ENCODE measurements at regions not wholly inside any gene's neighbourhood (a gene's known extent, or its start where the extent isn't known, plus 50 kb on each side); places are given as distances from the start of the nearest gene placed in this dataset.

DNA sequence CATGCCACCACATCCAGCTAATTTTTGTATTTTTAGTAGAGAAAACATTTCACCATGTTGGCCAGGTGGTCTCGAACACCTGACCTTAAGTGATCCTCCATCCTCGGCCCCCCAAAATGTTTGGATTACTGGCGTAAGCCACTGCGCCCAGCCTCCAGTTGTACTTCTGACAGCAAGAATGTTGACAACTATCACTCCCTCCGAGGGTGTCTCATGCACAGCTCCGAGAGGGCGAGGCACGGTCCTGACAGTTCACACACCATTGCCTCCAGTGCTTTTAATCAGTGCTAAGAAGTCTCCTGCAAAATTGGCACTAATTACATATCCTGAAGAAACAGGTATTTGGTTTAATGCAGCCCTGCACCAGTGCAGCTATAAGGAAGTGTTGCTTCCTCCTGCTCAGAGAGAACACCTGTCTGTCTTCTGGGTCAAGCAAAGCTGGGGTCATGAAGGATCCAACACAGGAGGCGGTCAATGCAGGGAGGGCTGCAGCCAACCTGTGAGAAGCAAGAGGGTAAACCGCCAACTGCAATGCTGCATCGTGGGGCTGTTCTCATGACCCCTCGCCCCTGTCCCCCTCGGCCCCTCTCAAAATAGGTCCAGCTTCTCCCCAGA is 184.0 kb downstream of the MED10 start:
- DNase-seq: no peak

GRCh38 chr5:6193310-6193709 is 185.0 kb downstream of the MED10 start:
- DNase-seq: no peak

DNA sequence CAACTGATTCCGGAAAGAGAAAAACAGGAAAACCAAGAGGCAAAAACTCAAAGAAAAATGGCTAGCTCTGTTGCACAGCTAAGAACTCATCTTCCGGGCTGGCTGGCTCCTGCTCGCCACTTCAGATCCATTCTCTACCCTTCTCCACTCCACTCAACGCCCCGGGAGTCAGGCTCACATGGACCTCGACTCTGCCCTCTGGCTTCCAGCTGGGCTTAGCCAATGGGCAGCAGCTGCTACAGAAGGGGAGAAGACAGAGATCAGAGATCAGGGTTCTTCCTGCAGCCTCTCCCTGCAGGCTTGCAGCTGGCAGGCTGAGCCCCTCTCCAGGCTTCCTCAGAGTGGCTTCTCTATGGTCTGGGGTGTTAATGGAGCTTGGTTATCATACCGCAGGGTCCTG is 187.5 kb downstream of the MED10 start:
- no peak for DNase-seq

DNA sequence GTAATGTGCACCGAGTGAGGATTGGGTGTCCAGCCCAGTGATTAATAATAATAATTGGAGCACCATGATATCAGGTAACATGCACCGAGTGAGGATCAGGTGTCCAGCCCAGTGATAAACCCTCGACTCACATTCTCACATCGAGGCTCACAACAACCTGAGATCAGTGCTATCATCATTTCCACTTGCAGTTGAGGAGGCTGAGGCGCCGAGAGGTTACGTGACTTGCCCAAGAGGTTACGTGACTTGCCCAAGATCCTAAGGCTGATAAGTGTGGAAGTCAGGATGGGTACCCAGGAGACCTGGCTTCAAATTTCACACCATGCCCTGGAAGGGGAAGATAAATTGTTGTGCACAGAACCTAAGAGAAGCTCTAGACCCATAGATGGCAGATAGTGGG is 189.4 kb downstream of the MED10 start:
- no peak for DNase-seq

DNA sequence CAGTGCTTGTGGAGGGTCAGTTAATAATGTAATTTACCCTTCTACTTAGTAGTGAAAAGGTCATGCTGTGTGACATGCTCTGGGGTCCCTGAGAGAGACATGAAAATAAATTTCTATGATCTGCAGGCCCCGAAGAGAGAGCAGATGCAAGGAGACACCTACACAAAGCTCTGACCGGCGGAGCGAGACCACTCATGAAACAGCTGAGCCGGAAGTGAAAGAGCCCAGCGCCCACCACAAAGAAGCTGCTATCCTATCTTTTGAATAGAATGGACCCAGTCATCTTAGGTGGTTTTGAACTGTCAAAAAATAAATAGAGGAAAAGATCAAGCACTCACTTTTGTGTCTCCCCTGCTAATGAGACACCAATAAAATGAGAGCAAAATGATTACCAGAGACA is 190.0 kb downstream of the MED10 start:
- no peak for DNase-seq

DNA sequence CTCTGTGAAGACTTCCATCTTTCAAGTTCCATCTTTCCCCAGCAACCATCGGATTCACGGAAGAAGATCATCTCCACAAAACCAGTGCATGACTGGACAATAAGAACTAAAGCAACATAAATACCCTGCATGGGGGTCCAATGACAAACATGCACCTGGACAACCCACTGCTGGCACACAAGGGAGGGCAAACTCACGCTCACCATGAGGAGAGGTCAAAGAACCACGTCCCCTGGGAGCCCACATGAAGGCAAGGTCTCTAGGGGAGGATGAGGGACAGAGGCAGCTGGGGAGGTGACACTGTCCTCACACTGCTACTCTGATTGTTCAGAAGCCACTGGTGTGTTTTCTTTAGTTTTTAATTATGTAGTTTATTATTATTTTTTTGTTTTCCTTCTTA is 190.8 kb downstream of the MED10 start:
- DNase-seq: no peak

DNA sequence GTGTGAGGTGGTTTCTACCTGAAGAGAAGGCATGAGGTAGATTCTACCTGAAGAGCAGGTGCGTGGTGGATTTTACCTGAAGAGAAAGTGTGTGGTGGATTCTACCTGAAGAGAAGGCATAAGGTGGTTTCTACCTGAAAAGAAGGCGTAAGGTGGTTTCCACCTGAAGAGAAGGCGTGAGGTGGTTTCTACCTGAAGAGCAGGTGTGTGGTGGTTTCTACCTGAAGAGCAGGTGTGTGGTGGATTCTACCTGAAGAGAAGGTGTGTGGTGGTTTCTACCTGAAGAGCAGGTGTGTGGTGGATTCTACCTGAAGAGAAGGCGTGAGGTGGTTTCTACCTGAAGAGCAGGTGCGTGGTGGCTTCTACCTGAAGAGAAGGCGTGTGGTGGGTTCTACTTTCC is 192.8 kb downstream of the MED10 start:
- no peak for DNase-seq

GRCh38 chr5:6184481-6184880 is 193.9 kb downstream of the MED10 start:
- DNase-seq: no peak

DNA sequence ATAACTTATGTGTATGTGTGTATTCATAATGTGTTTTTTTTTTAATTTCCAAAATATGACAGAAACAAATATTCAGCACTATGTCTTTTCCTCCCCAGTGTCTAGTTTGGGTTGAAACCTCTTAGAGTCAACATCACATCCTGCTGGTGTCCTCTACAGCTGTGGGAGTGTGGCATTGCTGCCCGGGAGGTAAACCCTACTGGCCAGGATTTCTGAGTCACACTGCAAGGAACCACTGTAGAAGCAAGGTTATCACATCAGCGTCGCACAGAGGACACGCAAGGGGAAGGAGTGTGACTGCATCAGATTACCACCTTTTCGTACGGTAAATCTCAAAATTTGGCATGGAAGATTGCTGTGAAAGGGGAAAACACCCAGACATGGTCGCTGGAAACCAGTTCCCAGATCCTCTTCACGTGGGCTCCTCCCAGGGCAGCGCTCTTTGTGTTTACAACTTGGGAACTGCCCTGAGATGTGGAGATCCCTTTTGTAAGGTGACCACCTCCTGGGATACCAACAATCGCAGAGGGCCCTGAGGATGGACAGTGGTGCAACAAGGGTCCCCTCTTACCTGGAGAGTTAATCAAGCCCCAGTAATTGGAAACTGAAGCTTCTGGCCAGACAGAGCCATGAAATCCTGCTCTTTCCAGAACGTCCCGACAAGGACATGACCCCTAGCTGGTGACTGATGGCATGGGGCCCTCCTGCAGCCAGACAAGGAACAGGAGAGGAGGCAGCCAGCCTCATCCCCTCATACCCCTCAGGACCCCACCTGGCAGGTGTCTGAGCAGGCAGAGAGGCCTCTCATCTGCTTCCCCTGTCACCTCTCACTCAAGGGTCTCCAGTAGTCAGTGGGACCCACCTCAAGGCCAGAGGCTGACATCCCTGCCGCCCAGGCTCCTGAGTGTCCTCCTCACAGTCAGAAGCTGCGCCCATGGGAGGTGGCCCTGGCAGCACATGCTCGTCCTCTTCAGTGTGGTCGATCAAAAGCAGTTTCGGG is 194.7 kb downstream of the MED10 start:
- no peak for DNase-seq

DNA sequence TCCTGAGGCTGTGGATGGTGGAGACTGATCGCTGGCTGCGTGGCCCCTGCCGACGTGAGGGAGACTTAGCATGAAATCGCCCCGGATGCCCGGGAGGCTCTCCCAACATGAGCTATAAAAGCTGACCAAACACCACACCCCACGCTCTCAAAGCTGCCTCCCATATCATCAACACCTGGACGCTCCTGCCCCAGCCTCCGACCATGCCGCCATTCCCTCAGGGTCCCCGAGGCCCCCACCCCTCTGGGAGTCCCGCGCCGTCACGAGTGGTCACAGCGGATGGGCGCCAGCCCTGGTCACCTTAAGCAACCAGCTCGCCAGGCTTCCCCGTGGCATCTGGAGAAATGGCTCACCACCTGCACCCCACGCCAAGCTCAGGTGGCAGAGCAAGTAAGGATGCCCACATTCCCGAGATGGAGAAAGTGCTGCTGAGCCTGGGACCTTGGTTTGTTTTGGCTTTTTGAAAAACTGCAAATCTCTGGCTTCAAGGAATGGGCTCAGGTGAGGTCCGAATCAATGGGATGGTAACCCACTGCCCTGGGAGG is 196.0 kb downstream of the MED10 start:
- no peak for DNase-seq

GRCh38 chr5:6181871-6182270 is 196.5 kb downstream of the MED10 start:
- DNase-seq: no peak

GRCh38 chr5:6181147-6181729 is 197.1 kb downstream of the MED10 start:
- DNase-seq: no peak

DNA sequence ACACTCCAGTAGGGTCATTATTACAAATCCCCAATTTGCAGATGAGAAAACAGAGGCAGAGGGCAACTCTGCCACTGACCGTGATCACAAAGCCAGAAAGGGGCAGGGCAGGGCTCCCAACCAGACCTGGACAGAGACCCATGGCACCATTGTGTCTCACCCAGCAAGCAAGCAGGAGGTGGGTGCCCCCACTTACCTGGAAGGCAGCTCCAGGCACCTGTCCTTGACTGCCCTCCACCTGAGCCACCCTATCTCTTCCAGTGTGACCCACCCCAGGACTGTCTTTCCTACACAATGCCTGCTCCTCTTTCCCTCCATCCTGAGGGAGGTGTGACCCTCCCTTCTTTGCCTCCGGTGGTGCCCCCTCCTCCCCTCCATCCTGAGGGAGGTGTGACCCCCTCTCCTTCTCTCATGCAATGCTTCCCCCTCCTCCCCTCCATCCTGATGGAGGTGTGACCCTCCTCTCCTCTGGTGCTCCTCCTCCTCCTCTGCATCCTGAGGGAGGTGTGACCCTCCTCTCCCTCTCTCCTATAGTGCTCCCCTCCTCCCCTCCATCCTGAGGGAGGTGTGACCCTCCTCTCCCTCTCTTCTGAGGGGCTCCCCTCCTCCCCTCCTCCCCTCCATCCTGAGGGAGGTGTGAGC is 198.0 kb downstream of the MED10 start:
- DNase-seq: no peak

- DNase-seq: no peak
Observed at GRCh38 chr5:6178846-6179532, 199.4 kb downstream of the MED10 start.

DNA sequence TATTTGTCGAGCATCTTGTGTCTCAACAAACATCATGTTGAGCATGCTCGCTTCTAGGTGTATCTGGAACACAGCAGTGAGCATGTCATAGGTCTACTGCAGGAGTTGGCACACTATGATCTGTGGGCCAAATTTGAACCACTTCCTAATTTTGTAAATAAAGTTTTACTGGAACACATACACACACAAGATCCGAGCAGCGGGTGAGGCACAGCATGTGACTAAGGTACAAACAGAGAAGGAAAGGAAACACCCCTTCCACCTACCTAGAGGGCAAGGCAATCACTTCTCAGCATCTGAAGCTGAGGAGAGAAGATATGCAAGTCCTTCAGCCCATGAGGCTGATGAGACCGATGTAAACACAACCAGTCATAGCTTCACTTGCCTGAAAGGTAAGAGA is 200.4 kb downstream of the MED10 start:
- DNase-seq: no peak

DNA sequence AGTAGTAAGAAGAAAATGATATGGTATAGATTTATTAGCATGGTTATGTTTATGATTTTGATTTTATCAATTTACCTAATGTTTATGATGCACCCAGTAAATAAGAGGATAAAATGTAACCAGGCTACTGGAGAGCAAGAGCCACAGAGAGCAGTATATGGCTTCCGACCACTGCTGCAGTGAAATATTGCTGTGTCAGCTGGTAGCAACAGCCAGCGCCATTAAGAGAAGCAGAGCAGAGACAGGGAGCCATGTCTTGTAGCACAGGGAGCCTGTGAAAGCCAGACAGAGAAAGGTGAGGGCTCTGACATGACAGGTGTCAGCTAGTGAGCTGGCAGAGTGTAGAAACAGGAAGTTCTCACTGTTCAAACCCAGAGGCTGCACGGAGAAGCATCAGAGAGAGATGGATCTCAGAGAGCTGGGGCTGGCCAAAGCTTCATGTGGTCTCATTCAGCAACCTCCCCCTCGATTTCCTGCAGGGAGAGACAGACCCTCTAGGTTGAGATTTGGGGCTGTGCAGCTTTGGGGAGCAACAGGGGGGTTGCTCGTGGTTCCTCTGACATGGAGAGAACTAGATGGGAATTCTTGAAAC is 202.1 kb downstream of the MED10 start:
- no peak for DNase-seq

DNA sequence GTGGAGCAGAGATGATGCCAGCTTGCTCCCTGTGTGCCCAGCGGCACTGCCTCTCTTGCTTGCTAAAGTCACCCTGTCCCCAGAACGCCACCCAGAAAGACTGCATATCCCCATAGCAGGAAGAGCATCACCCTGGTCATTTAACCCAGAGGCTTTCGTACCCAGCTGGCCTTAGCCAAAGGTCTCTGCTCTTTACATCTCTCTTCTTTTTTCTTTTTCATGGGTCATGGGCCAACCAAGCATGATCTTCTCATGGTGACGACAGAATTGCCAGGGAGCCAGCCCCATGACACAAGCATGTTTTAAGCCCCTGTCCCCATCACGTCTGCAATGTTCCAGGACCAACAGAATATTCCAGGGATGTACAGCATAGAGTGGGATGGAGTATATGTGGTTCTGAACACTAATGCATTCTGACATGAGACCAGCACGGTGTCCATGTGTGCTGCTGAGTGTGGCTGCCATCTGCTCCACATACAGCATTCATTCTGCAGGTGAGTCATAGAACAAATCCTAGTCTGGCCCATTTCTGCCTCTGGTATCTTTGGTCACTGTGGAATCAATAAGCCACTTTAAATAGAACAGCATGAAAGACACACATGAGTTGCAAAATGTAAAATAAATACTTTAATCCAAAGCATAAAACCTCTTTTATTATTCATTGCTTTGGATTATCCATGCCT is 203.0 kb downstream of the MED10 start:
- no peak for DNase-seq

GRCh38 chr5:6169660-6170059 is 208.7 kb downstream of the MED10 start:
- DNase-seq: no peak

- DNase-seq: no peak
Observed at GRCh38 chr5:6166698-6167394, 211.5 kb downstream of the MED10 start.

GRCh38 chr5:6163913-6164312 is 214.4 kb downstream of the MED10 start:
- DNase-seq: no peak

GRCh38 chr5:6162175-6162574 is 216.2 kb downstream of the MED10 start:
- no peak for DNase-seq
